H1 (cell line): ENCODE measurements at regions not wholly inside any gene's neighbourhood (a gene's known extent, or its start where the extent isn't known, plus 50 kb on each side); places are given as distances from the start of the nearest gene placed in this dataset.

Source experiments
- CHD7 ChIP-seq: fragments of 300-600 bp; sonication (generic); IDR thresholded peaks from 2 replicates; pipeline ENCODE4 v1.7.1; 2012; ENCODE audit warnings: low read length, moderate library complexity, mild to moderate bottlenecking, inconsistent platforms; ENCODE audit not compliant: insufficient replicate concordance

GRCh38 chr14:71451501-71451900 lies 480.7 kb upstream of the RGS6 start (continued):
- TF ChIP-seq CHD7 = no peak
- TF ChIP-seq, all 59 proteins: peak for 0
